ENCODE measurements at regions not wholly inside any gene's neighbourhood (a gene's known extent, or its start where the extent isn't known, plus 50 kb on each side); places are given as distances from the start of the nearest gene placed in this dataset.

GRCh38 chr2:57443973-57444521, 602.6 kb upstream of the VRK2 start:
- Histone ChIP-seq H2AK5ac (ENCODE audit: insufficient read length, low read length) (no peak overlapping the region), H2BK20ac (ENCODE audit: low read depth, low read length, poor library complexity, severe bottlenecking) (no peak overlapping the region), H3K9me3 (ENCODE audit: control insufficient read depth, low read depth, low read length) (no peaks in the 10 kb centered on the region), H2AFZ (ENCODE audit: low read length) (no peak overlapping the region), H3K4me2 (ENCODE audit: insufficient read depth, insufficient read length, low read length) (no peak overlapping the region), H3K9ac (ENCODE audit: extremely low read depth, insufficient read length, low read length) (no peak overlapping the region), H2BK12ac (ENCODE audit: insufficient read length, low read depth, low read length) (no peak overlapping the region), H4K5ac (ENCODE audit: insufficient read length, low read depth, low read length) (no peak overlapping the region), H3K18ac (ENCODE audit: insufficient read length, low read depth, low read length) (no peak overlapping the region), H3K4ac (ENCODE audit: low read depth, low read length) (no peak overlapping the region), H3K79me2 (ENCODE audit: insufficient read depth, low read length) (no peaks in the 10 kb centered on the region), H3K79me1 (ENCODE audit: insufficient read depth, low read depth, low read length, poor library complexity, severe bottlenecking) (no peaks in the 10 kb centered on the region), H4K8ac (replicated peaks; ENCODE audit: insufficient read length, low read depth, low read length) (no peak overlapping the region), H4K91ac (ENCODE audit: insufficient read length, low read depth, low read length) (no peak overlapping the region), H2BK120ac (ENCODE audit: low read depth, low read length, poor library complexity, severe bottlenecking) (no peak overlapping the region), H3K56ac (ENCODE audit: insufficient read length, low read depth, low read length) (no peak overlapping the region), H3K14ac (ENCODE audit: insufficient read depth, low read length) (no peak overlapping the region), H3K27me3 (ENCODE audit: insufficient read depth, low read length) (no peaks in the 10 kb centered on the region), H4K20me1 (ENCODE audit: control insufficient read depth, insufficient read depth, insufficient read length) (no peaks in the 10 kb centered on the region), H2BK5ac (ENCODE audit: insufficient read length, low read length) (no peak overlapping the region), H2BK15ac (ENCODE audit: low read depth, low read length) (no peak overlapping the region), H3K23me2 (ENCODE audit: insufficient read length, low read depth, low read length, poor library complexity, severe bottlenecking) (no peaks in the 10 kb centered on the region), H3K27ac (ENCODE audit: insufficient read length, low read depth, low read length) (no peak overlapping the region), H3T11ph (ENCODE audit: low read length) (no peak overlapping the region), H3K4me1 (ENCODE audit: insufficient read depth, low read length) (no peaks in the 10 kb centered on the region), H3K23ac (ENCODE audit: insufficient read length, low read depth, low read length) (no peak overlapping the region)
- no peak for DNase-seq
- no peaks in the 10 kb centered on the region for H3K36me3 Mint-ChIP-seq (ENCODE audit: insufficient read depth in 1 of 3, low read depth in 3 of 3)
- no CpG with 5 or more reads among the region's 5 CpGs for WGBS (ENCODE audit: extremely low coverage, insufficient read length, low lambda C conversion rate)
- no peaks in the 10 kb centered on the region for H3K4me1 Mint-ChIP-seq
- no peaks in the 10 kb centered on the region for H3K9me3 Mint-ChIP-seq
- H3K27me3 Mint-ChIP-seq (ENCODE audit: low read depth) = no peaks in the 10 kb centered on the region
- H3K4me3 Mint-ChIP-seq = no peak overlapping the region
- TF ChIP-seq CTCF (conservative IDR thresholded peaks at IDR 0.05) = no peak
- H3K27ac Mint-ChIP-seq = no peak overlapping the region; a peak in 1 of 7 replicates

All from H9 (cell line).